HG03457 (cell line): ENCODE measurements at regions not wholly inside any gene's neighbourhood (a gene's known extent, or its start where the extent isn't known, plus 50 kb on each side); places are given as distances from the start of the nearest gene placed in this dataset.

Experiments used
- ATAC-seq: cut with Tn5 transposase; IDR thresholded peaks from one replicate; pipeline ENCODE4 v1.9.1; 2021; ENCODE audit warnings: moderate number of reproducible peaks; ENCODE audit not compliant: unreplicated experiment

DNA sequence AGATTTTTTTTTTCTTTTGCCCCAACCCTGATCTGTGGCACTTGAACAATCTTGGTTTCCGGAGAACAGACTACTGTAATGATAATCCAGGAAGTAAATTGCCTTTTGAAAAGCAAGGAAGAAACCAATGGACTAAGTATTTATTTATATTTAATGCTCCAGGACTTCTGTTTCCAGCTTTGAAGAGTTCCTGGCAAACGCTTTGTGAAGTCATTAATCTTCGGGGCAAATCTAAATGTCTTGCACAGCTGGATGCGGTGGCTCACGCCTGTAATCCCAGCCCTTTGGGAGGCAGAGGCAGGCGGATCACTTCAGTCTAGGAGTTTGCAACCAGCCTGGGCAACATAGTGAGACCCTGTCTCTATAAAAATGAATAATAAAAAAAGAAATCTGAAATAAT, 135.1 kb upstream of the GATA6 start:
- ATAC-seq, result no peak

- no peak for ATAC-seq
Measured at GRCh38 chr18:22040533-22040932, 128.9 kb upstream of the GATA6 start.

GRCh38 chr18:22043837-22044236, 125.6 kb upstream of the GATA6 start:
- ATAC-seq, result no peak

DNA sequence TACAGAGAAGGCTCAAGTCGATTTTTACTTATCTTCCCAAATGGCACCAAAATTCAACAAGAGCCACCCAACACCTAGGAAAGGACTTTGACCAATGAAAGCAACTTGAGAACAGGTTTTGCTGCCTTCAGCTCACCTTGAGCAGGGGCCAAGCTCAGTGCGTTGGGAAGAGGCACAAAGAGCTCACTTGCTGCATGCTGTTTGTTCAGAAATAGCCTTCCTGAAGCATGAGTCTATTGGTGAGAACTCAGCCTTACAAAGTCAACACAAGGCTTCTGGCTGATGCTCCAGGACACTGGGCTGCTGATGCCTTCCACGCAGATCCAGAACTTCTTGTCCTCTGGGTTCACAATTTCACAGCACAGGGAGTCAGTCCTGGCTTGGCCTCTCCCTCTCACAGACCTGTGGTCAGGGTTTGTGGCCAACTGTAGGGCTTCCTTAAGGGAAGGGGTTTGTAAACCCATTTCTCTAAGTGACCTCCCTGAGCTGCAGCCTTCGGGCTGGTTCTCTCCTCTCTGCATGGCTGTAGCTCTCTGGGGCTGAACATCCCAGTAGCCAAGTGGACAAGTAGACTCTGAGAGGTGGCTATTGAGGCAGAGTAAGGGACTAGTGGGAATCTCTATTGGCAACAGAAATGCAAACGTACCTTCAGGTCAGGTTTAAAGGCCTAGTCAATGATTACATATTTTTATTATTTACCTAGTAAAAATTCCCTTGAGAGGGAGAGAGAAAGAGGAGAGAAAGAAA, 124.7 kb upstream of the GATA6 start:
- no peak for ATAC-seq

- no peak for ATAC-seq
Measured at GRCh38 chr18:22045221-22045918, 124.0 kb upstream of the GATA6 start.

DNA sequence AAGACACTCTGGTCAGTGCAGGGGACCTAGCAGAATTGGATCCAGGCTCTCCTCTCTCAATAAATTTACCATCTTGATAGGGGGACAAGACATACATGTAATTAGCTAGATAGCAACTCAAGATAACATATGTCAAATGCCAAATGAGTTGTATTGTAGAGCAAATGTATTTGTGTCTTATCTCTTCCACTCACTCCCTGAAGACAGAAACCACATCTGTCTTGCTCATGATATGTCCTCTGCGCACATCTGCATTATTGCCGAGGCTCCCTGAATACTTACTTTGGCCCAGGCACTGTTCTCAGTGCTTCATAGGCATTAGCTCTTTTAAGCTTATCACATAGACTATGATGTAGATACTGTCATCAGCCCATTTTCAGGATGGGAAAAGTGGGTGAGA, 122.9 kb upstream of the GATA6 start:
- ATAC-seq, result no peak

DNA sequence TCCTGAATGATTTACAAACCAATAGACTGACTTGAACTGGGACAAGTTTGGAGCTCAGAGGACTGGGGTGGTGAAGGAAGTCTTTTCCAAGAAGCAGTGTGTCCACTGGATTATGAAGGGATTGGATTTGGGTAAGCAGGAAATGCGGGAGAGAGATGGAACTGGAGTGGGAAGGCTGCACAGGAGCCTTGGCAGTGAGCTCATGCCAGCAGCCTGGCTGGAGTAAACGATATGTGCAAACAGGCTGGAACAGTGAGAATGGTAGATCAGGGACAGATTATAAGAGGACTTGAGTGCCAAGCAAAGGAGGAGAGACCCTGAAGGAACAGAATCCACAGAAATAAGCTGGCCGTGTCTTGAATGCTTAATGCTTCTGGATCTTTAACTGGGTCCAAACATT, 121.9 kb upstream of the GATA6 start:
- ATAC-seq, result no peak

DNA sequence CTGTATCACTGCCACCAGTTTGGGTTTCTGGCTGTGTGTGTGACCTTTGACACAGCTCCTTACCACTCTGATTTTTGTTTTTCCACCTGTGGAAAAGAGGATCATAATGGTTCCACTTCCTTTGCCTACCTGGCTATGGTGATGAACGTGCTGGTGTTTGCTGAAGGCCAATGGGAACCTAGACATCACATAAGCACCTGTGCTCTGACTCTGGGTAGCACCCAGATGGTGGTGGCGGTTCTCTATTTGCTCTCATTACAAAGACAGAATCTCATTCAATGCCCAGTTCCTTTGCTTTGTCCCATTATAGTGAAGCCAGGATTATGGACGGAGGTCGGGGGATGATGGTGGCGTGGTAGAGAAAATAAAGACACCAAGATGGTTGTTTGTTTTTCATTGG, 121.2 kb upstream of the GATA6 start:
- no peak for ATAC-seq

- no peak for ATAC-seq
Measured at GRCh38 chr18:22048932-22049615, 120.3 kb upstream of the GATA6 start.

DNA sequence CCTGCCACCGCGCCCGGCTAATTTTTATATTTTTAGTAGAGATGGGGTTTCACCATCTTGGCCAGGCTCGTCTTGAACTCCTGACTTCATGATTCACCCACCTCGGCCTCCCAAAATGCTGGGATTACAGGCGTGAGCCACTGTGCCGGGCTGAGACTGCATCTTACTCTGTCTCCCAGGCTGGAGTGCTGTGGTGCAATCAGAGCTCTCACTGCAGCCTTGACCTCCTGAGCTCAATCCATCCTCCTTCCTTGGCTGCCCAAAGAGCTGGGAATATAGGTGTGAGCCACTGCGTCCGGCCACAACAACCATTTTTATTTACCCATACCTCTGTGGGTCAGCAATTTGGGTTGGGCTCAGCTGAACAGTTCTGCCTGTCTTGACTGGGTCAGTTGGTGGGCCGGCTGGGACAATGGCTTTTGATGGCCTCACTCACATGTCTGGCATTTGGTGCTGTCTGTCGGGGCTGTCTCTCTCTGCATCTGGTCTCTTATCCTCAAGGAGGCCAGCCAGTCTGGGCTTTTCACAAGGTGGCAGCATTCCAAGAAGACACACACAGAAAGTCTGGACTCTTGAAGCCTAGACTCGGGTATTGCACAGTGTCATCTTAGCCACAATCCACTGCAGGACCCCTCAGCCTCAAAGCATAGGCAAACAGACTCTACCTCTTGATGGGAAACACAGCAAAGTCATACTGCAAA, 116.8 kb upstream of the GATA6 start:
- ATAC-seq, result no peak

GRCh38 chr18:22055466-22056238, 113.7 kb upstream of the GATA6 start:
- ATAC-seq, result no peak

DNA sequence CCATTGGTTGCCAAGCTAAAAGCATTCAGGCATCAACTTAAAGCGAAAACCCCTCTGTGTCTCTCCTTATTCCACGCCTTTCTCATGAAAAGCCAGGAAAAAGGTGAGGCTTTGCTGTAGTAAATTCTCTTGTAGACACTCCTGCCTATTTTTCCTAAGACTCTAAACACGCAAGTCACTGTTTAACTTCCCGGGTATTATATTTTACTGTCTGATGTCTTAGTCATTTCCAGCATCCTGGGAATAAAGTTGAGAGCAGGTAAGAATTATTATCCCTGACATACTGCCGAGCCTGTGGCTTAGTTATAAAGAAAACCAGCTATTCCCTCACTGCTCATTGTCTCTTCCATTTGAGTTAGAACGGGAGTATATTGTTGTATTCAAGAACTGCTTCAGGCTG, 112.4 kb upstream of the GATA6 start:
- ATAC-seq, result no peak

GRCh38 chr18:22057908-22058527, 111.4 kb upstream of the GATA6 start:
- no peak for ATAC-seq

DNA sequence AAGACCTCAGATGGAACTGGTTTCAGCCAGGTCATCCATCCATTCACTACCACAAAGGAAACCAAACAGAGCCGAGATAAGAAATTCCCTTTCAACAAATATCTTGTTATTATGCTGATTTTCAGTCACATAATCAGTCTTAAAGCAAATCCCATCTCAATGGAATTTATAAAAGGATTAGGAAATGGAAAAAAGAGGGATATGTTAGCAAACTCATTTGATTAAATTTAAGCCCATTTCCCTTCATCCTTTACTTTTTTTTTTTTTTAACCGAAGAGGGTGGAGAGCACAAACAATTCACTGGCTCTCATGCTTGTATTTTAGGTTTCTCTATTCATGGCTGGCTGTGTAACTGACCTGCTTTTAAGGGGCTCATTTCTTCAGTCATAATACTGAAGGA, 109.0 kb upstream of the GATA6 start:
- no peak for ATAC-seq

DNA sequence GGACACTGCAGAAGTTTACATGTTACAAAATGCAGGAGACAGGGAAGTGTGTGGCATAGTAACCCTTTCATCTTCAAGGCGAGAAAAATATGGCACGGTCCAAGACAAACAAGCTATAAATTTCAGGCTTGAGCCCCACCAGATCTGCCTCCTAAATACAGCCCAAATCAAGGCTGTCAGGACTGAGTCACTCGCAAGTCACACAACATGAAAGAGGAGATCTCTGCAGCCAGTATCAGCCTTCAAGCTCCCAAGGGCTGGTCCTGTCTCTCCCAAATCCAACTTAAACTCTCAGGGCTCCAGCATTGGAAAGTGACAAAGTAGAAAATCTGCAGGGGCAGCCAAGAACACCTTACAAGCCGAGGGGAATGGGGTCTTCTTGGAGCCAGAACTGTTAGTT, 106.3 kb upstream of the GATA6 start:
- ATAC-seq, result no peak

DNA sequence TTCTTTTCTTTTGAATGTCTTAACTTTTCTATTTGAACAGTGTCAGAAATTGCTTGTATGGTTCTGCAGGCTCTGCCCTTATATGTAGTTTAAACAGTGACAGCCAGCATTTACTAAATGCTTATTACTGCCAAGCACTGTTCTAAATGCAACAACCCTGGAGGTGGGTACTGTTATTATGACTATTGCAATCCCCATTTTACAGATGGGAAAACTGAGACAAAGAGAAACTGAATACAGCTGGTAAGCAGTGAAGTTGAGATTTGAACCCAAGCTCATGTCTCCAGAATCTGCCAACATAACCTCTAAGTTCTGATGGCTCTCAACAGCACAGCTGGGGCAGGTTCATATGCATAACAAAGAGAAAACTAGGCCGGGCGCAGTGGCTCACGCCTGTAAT, 105.7 kb upstream of the GATA6 start:
- ATAC-seq, result no peak

DNA sequence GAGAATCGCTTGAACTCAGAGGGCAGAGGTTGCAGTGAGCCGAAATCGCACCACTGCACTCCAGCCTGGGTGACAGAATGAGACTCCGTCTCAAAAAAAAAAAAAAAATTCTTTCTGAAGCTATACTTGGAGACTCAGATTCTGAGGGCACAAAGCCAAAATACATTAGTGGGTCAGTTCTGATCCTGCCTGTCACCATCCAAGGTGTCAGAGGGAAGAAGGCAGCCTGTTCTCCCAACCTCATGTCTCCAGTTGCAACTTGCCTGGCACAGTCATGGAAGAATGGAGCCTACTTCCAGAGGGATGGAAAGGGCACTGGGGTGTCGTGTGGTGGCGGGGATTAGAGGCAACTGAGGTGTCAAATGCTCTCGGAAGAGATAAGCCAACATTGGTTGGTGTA, 104.8 kb upstream of the GATA6 start:
- no peak for ATAC-seq

DNA sequence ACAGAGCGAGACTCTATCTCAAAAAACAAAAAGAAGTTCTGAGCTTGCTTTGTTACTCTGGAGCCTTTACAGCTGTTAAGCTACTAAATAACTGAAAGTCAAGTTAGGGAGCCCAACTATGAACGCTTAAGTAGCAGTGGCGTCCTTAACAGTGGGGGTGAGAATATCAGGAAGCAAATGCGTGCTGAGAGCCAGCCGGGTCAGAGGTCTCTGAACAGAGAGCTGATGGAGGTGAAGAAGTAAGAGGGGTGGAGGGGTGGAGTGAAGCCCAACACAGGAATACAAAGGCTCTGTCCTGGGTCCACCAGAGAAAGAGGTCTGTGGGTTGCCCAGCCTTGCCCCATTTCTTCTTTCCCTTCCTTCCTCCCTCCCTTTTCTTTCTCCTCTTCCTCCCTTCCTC, 104.1 kb upstream of the GATA6 start:
- no peak for ATAC-seq

DNA sequence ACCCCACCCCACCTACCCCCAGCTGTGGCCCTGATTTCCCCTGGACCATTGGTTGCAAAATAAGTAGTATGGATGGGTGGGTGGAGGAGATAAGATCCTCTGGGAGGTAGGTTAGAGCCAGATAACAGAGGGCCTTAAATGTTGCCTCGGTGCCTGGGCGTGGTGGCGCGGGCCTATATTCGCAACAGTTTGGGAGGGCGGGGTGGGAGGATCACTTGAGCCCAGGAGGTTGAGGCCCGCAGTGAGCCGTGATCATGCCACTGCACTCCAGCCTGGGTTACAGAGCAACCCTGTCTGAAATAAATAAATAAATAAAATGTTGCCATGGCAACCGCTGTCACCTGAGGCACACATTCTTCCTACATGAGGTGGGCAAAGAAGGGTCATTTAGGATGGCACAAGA, 103.3 kb upstream of the GATA6 start:
- ATAC-seq, result no peak

- ATAC-seq, result no peak
Measured at GRCh38 chr18:22067109-22067508, 102.3 kb upstream of the GATA6 start.
